Transverse colon (tissue), 4 donors: ENCODE measurements at regions not wholly inside any gene's neighbourhood (a gene's known extent, or its start where the extent isn't known, plus 50 kb on each side); places are given as distances from the start of the nearest gene placed in this dataset.

Source experiments
- DNase-seq: peaks from one replicate; pipeline ENCODE4 v3.0.0-alpha.2; 2019
- H3K27ac ChIP-seq, 4 donors: fragments of 200-600 bp; sonication (generic); 2 replicates each; pipeline ENCODE4 v1.5.1; 2016 to 2018; ENCODE audit warnings: inconsistent platforms in 4 of 4
- H3K27me3 ChIP-seq: fragments of 200-600 bp; sonication (generic); 2 replicates; pipeline ENCODE4 v1.5.1; 2017; ENCODE audit warnings: inconsistent platforms
- H3K36me3 ChIP-seq, 4 donors: fragments of 200-600 bp; sonication (generic); 2 replicates each; pipeline ENCODE4 v1.5.1; 2017 to 2019; ENCODE audit warnings: inconsistent platforms in 4 of 4
- H3K4me1 ChIP-seq, 4 donors: fragments of 200-600 bp; sonication (generic); 2 replicates each; pipeline ENCODE4 v1.5.1; 2017 to 2020; ENCODE audit warnings: inconsistent platforms in 4 of 4
- H3K4me3 ChIP-seq, 4 donors: fragments of 200-600 bp; sonication (generic); 1 replicate in 1 of 4; 2 replicates in 3 of 4; pipeline versions ENCODE4 v1.5.1 to v1.6.1; 2017 to 2019; ENCODE audit warnings: inconsistent platforms in 4 of 4
- H3K9me3 ChIP-seq, 2 donors: fragments of 200-600 bp; sonication (generic); 2 replicates each; pipeline ENCODE4 v1.5.1; 2017 to 2019; ENCODE audit warnings: inconsistent platforms in 2 of 2
- EP300 ChIP-seq: sonication (generic); formaldehyde crosslinking; IDR thresholded peaks from one replicate; pipeline ENCODE4 v1.6.1; 2017; ENCODE audit warnings: antibody characterized with exemption, low read depth
- POLR2A ChIP-seq: fragments of 450-650 bp; IDR thresholded peaks from one replicate; pipeline ENCODE4 v1.6.1; 2016; ENCODE audit warnings: antibody characterized with exemption, mild to moderate bottlenecking, moderate library complexity
- POLR2AphosphoS5 ChIP-seq, 3 donors: sonication (generic); formaldehyde crosslinking; IDR thresholded peaks; one replicate each; pipeline ENCODE4 v1.6.1; 2016; ENCODE audit warnings: antibody characterized with exemption in 3 of 3
- WGBS, 2 donors: methylation state at CpG; one replicate each; pipeline ENCODE4 v1.1.5; 2018; ENCODE audit warnings: low coverage in 1 of 2; 5-methylcytosine and 5-hydroxymethylcytosine counted together
- in situ Hi-C, 4 donors: fragments of 200-750 bp; cut with MboI; loops; one replicate each; pipeline versions ENCODE4 v1.15.0 to v1.15.1; 2017; ENCODE audit warnings: low sequenced_read_pairs in 3 of 4, low pct_ligation_motif_present in 1 of 4, low pct_unique_long_range_greater_than_20kb in 1 of 4
- intact Hi-C: fragments of 100-400 bp; cut with DNase I; formaldehyde crosslinking; loops from one replicate; pipeline ENCODE4 v1.15.1; 2023; ENCODE audit warnings: low total_unique reads
- TF ChIP-seq, protein P1 (sequence below), 5 experiments: fragments of 200-600 bp in 3 of 5; fragments of 450-650 bp in 2 of 5; sonication (generic) in 3 of 5; IDR thresholded peaks; 1 replicate in 2 of 5; 2 replicates in 3 of 5; pipeline ENCODE4 v1.5.1; 2016 to 2017; ENCODE audit warnings: antibody characterized with exemption in 5 of 5, inconsistent platforms in 3 of 5, mild to moderate bottlenecking in 2 of 5, moderate library complexity in 1 of 5

DNA sequence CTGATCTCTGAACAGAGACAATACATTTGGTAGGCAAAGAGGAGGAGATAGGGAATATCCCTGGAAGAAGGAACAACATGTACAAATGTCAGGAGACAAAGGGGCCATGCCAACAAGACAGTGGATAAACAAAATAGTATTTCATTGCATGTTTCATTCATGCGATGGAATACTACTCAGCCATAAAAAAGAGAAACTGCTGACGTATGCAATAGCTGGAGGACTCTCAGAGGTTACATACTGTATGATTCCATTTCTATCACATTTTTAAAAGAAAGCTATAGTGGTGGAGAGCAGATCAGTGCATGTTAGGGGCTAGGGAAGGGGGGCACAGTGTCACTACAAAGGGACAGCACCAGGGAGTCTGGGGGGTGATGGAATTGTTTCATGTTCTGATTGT lies 572.9 kb upstream of the CADM1 start:
- 83 to 96% methylated on average over 2 of the region's 2 CpGs for WGBS, 2 donors
- TF ChIP-seq EP300, result no peak
- TF ChIP-seq POLR2AphosphoS5 (IDR thresholded peaks at IDR 0.05), result no peak
- no peak for TF ChIP-seq POLR2A
- TF ChIP-seq, protein P1, sequence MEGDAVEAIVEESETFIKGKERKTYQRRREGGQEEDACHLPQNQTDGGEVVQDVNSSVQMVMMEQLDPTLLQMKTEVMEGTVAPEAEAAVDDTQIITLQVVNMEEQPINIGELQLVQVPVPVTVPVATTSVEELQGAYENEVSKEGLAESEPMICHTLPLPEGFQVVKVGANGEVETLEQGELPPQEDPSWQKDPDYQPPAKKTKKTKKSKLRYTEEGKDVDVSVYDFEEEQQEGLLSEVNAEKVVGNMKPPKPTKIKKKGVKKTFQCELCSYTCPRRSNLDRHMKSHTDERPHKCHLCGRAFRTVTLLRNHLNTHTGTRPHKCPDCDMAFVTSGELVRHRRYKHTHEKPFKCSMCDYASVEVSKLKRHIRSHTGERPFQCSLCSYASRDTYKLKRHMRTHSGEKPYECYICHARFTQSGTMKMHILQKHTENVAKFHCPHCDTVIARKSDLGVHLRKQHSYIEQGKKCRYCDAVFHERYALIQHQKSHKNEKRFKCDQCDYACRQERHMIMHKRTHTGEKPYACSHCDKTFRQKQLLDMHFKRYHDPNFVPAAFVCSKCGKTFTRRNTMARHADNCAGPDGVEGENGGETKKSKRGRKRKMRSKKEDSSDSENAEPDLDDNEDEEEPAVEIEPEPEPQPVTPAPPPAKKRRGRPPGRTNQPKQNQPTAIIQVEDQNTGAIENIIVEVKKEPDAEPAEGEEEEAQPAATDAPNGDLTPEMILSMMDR (IDR thresholded peaks at IDR 0.05), result no peak
- H3K9me3 ChIP-seq, result no peaks in the 10 kb centered on the region
- no peak overlapping the region for H3K4me3 ChIP-seq
- in situ Hi-C loops (no loop called here), intact Hi-C loops (no loop called here)
- no peak for DNase-seq
- H3K27ac ChIP-seq, result no peak overlapping the region
- H3K27me3 ChIP-seq, result peaks cover 8% of the 10 kb centered on the region
- H3K4me1 ChIP-seq, result no peaks in the 10 kb centered on the region
- H3K36me3 ChIP-seq, result no peaks in the 10 kb centered on the region

DNA sequence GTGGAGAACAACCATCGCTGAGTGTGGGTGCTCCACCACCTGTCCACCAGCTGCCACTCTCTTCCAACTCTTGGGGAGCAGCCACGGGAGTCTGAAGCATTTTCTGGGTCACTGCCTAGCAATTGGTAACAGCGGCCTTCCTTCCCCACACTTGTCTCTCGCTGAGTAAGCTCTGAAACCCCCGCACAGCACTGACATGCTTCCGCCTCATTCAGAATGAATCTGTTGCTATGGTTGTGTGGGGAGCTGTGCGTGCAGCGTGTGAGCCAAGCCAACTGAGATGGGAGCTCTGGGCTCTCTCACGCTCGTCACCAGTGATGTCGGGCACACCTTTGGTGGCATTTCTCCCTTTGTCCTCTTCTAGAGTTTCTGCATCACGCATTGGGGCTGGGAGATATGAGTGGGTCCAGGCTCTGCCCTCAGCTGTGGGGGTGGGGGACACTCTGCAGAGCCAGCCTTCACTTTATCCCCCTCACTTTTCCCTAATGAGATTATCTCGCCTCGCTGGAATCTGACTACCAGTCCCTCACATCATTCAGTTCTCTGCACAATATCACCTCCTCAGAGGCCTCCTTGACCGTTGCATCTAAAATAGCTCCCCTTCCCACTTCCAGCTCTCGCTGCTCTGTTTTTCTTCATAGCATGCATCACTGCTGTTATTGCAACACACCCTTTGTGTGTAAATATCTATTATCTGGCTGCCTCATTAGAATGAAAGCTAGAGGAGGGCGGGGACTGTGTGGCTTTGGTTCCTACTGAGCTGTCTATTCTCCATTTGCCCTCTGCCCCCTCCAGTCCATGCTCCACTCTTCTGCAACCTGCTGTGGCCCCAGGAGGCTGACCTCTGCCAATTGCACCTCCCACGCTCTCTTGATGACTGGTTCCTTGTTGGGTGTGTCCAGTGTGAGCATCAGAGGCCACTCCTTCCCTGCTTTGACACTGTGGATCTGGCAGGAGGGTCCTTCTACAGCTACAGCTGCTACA lies 569.9 kb upstream of the CADM1 start:
- H3K27me3 ChIP-seq, result peaks cover 7% of the 10 kb centered on the region
- WGBS, 2 donors, result 41 to 55% methylated on average over 14 to 18 of the region's 18 CpGs
- TF ChIP-seq POLR2A, result no peak
- TF ChIP-seq, protein P1 (IDR thresholded peaks at IDR 0.05), result no peak
- no peak for TF ChIP-seq EP300
- no peak for TF ChIP-seq POLR2AphosphoS5 (IDR thresholded peaks at IDR 0.05)
- no peaks in the 10 kb centered on the region for H3K36me3 ChIP-seq
- DNase-seq, result no peak
- H3K4me1 ChIP-seq, result no peaks in the 10 kb centered on the region
- in situ Hi-C loops, result no loop called here
- H3K9me3 ChIP-seq, result no peaks in the 10 kb centered on the region
- no peak overlapping the region for H3K27ac ChIP-seq
- intact Hi-C loops, result no loop called here
- H3K4me3 ChIP-seq, result no peak overlapping the region

DNA sequence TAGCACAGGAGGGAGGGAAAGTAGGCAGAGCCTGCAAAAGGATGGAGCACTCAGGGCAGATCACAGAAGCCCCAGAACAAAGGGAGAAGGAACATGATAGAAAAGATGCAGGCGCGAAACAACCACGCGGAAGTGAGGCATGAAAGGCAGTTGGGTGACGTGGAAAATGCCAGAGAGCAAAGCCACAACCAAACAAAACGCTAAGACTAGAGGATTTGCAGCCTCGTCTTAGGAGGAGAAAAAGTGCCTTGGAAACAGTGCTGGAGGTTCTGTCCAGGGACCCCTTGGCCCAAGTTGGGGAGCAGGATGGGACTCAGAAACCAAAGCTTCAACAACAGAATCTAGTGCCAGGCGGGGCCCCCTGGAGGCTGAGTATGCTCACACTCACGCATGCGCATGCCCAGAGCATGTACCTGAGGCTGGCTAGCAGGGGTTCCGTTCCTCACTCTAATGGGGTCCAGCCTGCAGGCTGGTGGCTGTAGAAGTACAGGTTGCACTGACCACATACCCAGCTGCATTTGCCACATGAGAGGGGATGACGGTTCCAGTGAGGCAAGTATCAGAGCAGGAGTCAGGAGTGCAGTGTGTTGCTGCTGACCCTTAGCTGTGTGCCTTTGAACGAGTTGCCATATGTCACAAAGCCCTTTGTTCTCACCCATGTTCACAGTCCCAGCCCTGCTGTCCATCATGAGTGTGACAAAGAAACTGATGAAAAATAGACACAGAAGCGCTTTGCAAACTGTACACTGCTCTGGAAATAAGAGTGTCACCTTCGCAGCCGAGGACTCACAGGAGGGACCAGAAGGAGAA lies 568.6 kb upstream of the CADM1 start:
- Histone ChIP-seq H3K27ac (no peak overlapping the region), H3K4me3 (no peak overlapping the region), H3K36me3 (no peaks in the 10 kb centered on the region), H3K4me1 (no peaks in the 10 kb centered on the region), H3K9me3 (no peaks in the 10 kb centered on the region), H3K27me3 (peaks cover 7% of the 10 kb centered on the region)
- in situ Hi-C loops, result no loop called here
- TF ChIP-seq, protein P1 (IDR thresholded peaks at IDR 0.05), result no peak
- no peak for TF ChIP-seq POLR2AphosphoS5 (IDR thresholded peaks at IDR 0.05)
- no peak for TF ChIP-seq POLR2A
- no peak for TF ChIP-seq EP300
- no peak for DNase-seq
- intact Hi-C loops, result no loop called here
- WGBS, 2 donors, result 80 to 96% methylated on average over 4 to 16 of the region's 16 CpGs

DNA sequence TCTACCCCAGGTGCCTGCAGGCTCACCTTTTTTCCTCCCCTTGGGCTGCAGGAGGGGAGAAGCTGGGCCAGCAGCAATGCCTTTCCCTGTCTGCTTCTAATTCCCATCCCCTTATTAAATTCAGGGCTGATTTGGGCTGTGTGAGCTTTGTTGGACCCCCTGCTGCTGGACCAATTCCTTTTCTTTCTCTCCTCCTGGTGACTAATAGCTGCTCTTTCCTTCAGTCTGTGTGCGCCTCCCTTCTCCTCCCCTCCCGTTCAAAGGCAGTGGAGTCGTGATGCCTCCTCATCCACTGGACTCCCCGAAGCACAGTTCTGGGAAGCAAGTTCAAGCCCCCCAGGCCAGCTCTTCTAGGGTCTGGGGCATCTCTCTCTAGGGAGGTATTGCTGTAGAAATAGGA lies 567.9 kb upstream of the CADM1 start:
- WGBS, 2 donors, result 86 to 100% methylated on average over 1 to 4 of the region's 4 CpGs
- no peaks in the 10 kb centered on the region for H3K9me3 ChIP-seq
- in situ Hi-C loops (no loop called here), intact Hi-C loops (no loop called here)
- H3K4me1 ChIP-seq, result no peaks in the 10 kb centered on the region
- H3K36me3 ChIP-seq, result no peaks in the 10 kb centered on the region
- H3K27me3 ChIP-seq, result peaks cover 7% of the 10 kb centered on the region
- no peak overlapping the region for H3K4me3 ChIP-seq
- TF ChIP-seq, protein P1 (IDR thresholded peaks at IDR 0.05), result no peak
- TF ChIP-seq POLR2A, result no peak
- no peak for TF ChIP-seq EP300
- no peak for TF ChIP-seq POLR2AphosphoS5 (IDR thresholded peaks at IDR 0.05)
- no peak for DNase-seq
- H3K27ac ChIP-seq, result no peak overlapping the region
